Natural killer cell (primary cell): ENCODE measurements at regions not wholly inside any gene's neighbourhood (a gene's known extent, or its start where the extent isn't known, plus 50 kb on each side); places are given as distances from the start of the nearest gene placed in this dataset.

Experiments used
- ATAC-seq, 3 donors: fragments of 150-1000 bp in 2 of 3; fragments of 200-7000 bp in 1 of 3; cut with Tn5 transposase; 1 replicate in 1 of 3; 2 replicates in 2 of 3; pipeline ENCODE4 v1.10.0; 2021; ENCODE audit warnings: mild to moderate bottlenecking in 2 of 3, moderate library complexity in 2 of 3
- DNase-seq, 2 donors: peaks; one replicate each; pipeline versions ENCODE4 v3.0.0 to v3.0.0-alpha.2; 2013 to 2021; ENCODE audit warnings: mixed read lengths in 1 of 2
- H3K27ac ChIP-seq: one replicate; pipeline ENCODE4 v1.5.1; 2013; ENCODE audit warnings: mild to moderate bottlenecking, low read length
- H3K27me3 ChIP-seq: one replicate; pipeline ENCODE4 v1.6.1; 2013; ENCODE audit warnings: low read length; ENCODE audit not compliant: control insufficient read depth, insufficient read depth
- H3K36me3 ChIP-seq: one replicate; pipeline ENCODE4 v1.6.1; 2013; ENCODE audit warnings: low read length; ENCODE audit not compliant: control insufficient read depth, insufficient read depth
- H3K4me1 ChIP-seq: one replicate; pipeline ENCODE4 v1.6.1; 2013; ENCODE audit warnings: low read length; ENCODE audit not compliant: control insufficient read depth, insufficient read depth
- H3K4me3 ChIP-seq: one replicate; pipeline ENCODE4 v1.5.1; 2013; ENCODE audit warnings: low read length
- H3K9me3 ChIP-seq: one replicate; pipeline ENCODE4 v1.6.1; 2013; ENCODE audit warnings: low read length; ENCODE audit not compliant: control insufficient read depth, insufficient read depth
- H3K27ac Mint-ChIP-seq, 2 donors: one replicate each; pipeline ENCODE4 v1.8.0; 2022; ENCODE audit warnings: mild to moderate bottlenecking in 2 of 2, mixed read lengths in 2 of 2, moderate library complexity in 1 of 2
- H3K27me3 Mint-ChIP-seq, 2 donors: one replicate each; pipeline ENCODE4 v1.8.0; 2022; ENCODE audit warnings: low read depth in 2 of 2, mixed read lengths in 2 of 2
- H3K36me3 Mint-ChIP-seq: one replicate; pipeline ENCODE4 v1.8.0; 2022; ENCODE audit warnings: mixed read lengths
- H3K4me1 Mint-ChIP-seq, 2 donors: one replicate each; pipeline ENCODE4 v1.8.0; 2022; ENCODE audit warnings: mixed read lengths in 2 of 2
- H3K4me3 Mint-ChIP-seq: one replicate; pipeline ENCODE4 v1.8.0; 2022; ENCODE audit warnings: mild to moderate bottlenecking, moderate library complexity, mixed read lengths
- H3K9me3 Mint-ChIP-seq, 2 donors: one replicate each; pipeline ENCODE4 v1.8.0; 2022; ENCODE audit warnings: mixed read lengths in 2 of 2
- CTCF ChIP-seq: fragments of 200-600 bp; IDR thresholded peaks from one replicate; pipeline ENCODE4 v1.8.0; 2022; ENCODE audit warnings: antibody characterized with exemption
- WGBS: methylation state at CpG from one replicate; pipeline ENCODE4 v1.1.7; 2013; ENCODE audit warnings: missing lambda C conversion rate; ENCODE audit not compliant: insufficient coverage; 5-methylcytosine and 5-hydroxymethylcytosine counted together
- intact Hi-C: fragments of 100-400 bp; cut with micrococcal nuclease; formaldehyde crosslinking; loops from one replicate; pipeline ENCODE4 v1.14.2; 2022

- no peaks in the 10 kb centered on the region for H3K4me1 Mint-ChIP-seq
- no peaks in the 10 kb centered on the region for H3K4me1 ChIP-seq
- H3K27ac Mint-ChIP-seq = no peak overlapping the region
- H3K9me3 Mint-ChIP-seq = peaks cover 4 to 13% of the 10 kb centered on the region in 2 donors
- H3K27me3 Mint-ChIP-seq = no peaks in the 10 kb centered on the region
- no peak overlapping the region for H3K4me3 ChIP-seq
- no peak overlapping the region for H3K27ac ChIP-seq
- ATAC-seq (no peak), DNase-seq (no peak)
- intact Hi-C loops = no loop called here
- no peaks in the 10 kb centered on the region for H3K36me3 Mint-ChIP-seq
- H3K36me3 ChIP-seq = no peaks in the 10 kb centered on the region
- H3K9me3 ChIP-seq = peaks cover 4% of the 10 kb centered on the region
- WGBS = 81% methylated on average over 1 of the region's 2 CpGs
- H3K27me3 ChIP-seq = no peaks in the 10 kb centered on the region
- H3K4me3 Mint-ChIP-seq = no peak overlapping the region
- no peak for TF ChIP-seq CTCF
Observed at GRCh38 chr4:177770776-177771175, 328.5 kb upstream of the AGA start.

- Mint-ChIP-seq H3K9me3 (peaks cover 4 to 10% of the 10 kb centered on the region in 2 donors), H3K4me1 (no peaks in the 10 kb centered on the region), H3K36me3 (no peaks in the 10 kb centered on the region), H3K27ac (no peak overlapping the region), H3K4me3 (no peak overlapping the region), H3K27me3 (no peaks in the 10 kb centered on the region)
- Histone ChIP-seq H3K9me3 (peaks cover 3% of the 10 kb centered on the region), H3K4me1 (no peaks in the 10 kb centered on the region), H3K4me3 (no peak overlapping the region), H3K27ac (no peak overlapping the region), H3K36me3 (no peaks in the 10 kb centered on the region), H3K27me3 (no peaks in the 10 kb centered on the region)
- no CpG with 5 or more reads among the region's 1 CpG for WGBS
- DNase-seq (no peak), ATAC-seq (no peak)
- no peak for TF ChIP-seq CTCF
- intact Hi-C loops = no loop called here
Observed at GRCh38 chr4:177771645-177772044, 329.4 kb upstream of the AGA start.

GRCh38 chr4:177778623-177779022 lies 336.4 kb upstream of the AGA start:
- 100% methylated on average over 2 of the region's 2 CpGs for WGBS
- Mint-ChIP-seq H3K9me3 (peaks cover 4 to 6% of the 10 kb centered on the region in 2 donors), H3K27me3 (no peaks in the 10 kb centered on the region), H3K27ac (no peak overlapping the region), H3K4me3 (no peak overlapping the region), H3K4me1 (no peaks in the 10 kb centered on the region), H3K36me3 (no peaks in the 10 kb centered on the region)
- no peak overlapping the region for H3K4me3 ChIP-seq
- H3K36me3 ChIP-seq = no peaks in the 10 kb centered on the region
- no peaks in the 10 kb centered on the region for H3K27me3 ChIP-seq
- ATAC-seq = no peak
- peaks cover 2% of the 10 kb centered on the region for H3K9me3 ChIP-seq
- H3K27ac ChIP-seq = no peak overlapping the region
- no peak for DNase-seq
- intact Hi-C loops = no loop called here
- TF ChIP-seq CTCF = no peak
- no peaks in the 10 kb centered on the region for H3K4me1 ChIP-seq

- H3K27me3 Mint-ChIP-seq = no peaks in the 10 kb centered on the region
- no peak overlapping the region for H3K4me3 Mint-ChIP-seq
- intact Hi-C loops = no loop called here
- Histone ChIP-seq H3K4me3 (no peak overlapping the region), H3K27ac (no peak overlapping the region), H3K4me1 (no peaks in the 10 kb centered on the region), H3K9me3 (peaks cover 2% of the 10 kb centered on the region), H3K27me3 (no peaks in the 10 kb centered on the region), H3K36me3 (no peaks in the 10 kb centered on the region)
- peaks cover 8% of the 10 kb centered on the region in 2 donors for H3K9me3 Mint-ChIP-seq
- no peak for TF ChIP-seq CTCF
- no peak for ATAC-seq
- no peaks in the 10 kb centered on the region for H3K4me1 Mint-ChIP-seq
- DNase-seq = no peak
- H3K36me3 Mint-ChIP-seq = no peaks in the 10 kb centered on the region
- WGBS = 89% methylated on average over 3 of the region's 4 CpGs
- no peak overlapping the region for H3K27ac Mint-ChIP-seq
Observed at GRCh38 chr4:177785000-177785399, 342.8 kb upstream of the AGA start.
